ENCODE measurements at regions not wholly inside any gene's neighbourhood (a gene's known extent, or its start where the extent isn't known, plus 50 kb on each side); places are given as distances from the start of the nearest gene placed in this dataset.
"Not testable (repeated sequence)": the region's sequence is repeated elsewhere in the genome, so short reads cannot be mapped to it uniquely, and the experiment has no call there.

- no peak for DNase-seq (ENCODE audit: low spot score)
Observed at GRCh38 chr14:71388862-71389261, 481.6 kb downstream of the PCNX1 start.

- DNase-seq (ENCODE audit: low spot score) = no peak
Observed at GRCh38 chr14:71394386-71394785, 487.1 kb downstream of the PCNX1 start.

DNA sequence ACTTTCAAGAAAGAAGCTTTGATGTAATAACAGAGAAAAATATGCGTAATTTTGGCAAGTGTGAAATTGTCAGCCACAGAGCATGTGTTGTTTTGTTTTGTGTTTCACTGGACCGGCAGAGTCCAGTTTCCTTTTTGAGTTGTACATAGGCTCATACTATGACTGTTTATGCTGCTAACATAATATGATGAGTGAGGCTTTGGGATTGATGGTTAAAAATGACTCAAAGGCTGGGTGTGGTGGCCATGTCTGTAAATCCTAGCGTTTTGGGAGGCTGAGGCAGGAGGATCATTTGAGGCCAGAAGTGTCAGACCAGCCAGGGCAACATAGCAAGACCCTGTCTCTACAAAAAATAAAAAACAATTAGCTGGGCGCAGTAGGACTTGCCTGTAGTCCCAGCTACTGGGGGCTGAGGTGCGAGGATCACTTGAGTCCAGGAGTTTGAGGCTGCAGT, 487.9 kb downstream of the PCNX1 start:
- DNase-seq (ENCODE audit: low spot score) = no peak

- DNase-seq (ENCODE audit: low spot score) = no peak
Observed at GRCh38 chr14:71395636-71396035, 488.4 kb downstream of the PCNX1 start.

GRCh38 chr14:71396050-71396677, 488.9 kb downstream of the PCNX1 start:
- DNase-seq (ENCODE audit: low spot score) = no peak

DNA sequence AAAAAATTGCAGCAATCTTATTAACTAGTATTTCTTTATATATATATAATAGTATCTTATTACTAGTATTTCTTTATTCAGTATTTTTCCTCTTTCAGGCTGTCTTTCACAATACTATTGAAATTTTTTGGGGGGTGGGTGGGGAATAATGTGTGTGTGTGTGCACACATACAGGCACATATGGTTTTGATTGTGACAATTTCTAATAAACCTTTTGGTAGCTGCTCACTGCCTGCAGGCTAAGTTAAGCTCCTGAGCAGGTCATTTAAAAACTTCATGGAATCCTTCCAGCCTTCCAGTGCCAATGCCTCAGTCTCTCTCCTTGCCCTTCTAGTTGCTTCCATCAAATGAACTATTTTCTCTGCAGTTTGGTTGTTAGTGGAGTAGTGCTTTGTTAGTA, 490.1 kb downstream of the PCNX1 start:
- DNase-seq (ENCODE audit: low spot score) = no peak

DNA sequence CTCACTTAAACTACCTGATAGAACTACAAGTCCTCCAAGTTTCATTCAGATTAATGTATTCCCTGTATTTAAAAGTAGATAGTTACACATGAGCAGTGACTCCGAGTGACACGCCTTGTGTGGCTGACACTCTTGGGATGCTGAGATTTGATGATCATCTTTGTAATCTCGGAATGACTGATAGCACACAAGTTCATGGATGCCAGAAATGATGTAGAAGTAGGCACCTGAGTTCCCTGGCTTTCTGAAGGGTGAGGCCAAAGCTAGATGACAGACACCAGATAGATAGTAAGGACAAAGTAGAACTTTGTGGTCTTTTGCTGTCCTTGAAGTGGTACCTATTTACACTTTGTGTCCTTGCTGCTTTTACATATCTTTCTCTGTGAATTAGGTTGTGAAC, 491.2 kb downstream of the PCNX1 start:
- no peak for DNase-seq (ENCODE audit: low spot score)

DNA sequence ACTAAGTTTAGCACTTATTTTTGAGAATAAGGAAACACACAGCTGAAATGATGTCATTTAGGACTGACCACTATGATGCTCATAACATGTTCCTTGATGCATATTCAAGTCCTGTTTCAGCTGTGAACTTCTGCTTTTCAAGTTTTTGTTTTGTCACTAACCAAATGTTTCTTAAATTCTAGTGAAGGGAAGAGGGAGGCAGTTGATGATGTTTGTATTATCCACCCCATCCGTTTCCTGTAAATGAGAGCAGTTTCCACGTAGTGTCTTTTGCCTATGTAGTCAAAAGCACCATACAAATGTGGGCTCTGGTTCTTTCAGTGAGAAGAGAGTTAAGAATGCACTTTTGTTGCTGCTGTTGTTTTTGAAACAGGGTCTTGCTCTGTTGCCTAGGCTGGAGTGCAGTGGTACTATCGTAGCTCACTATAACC, 491.8 kb downstream of the PCNX1 start:
- DNase-seq (ENCODE audit: low spot score) = no peak

DNA sequence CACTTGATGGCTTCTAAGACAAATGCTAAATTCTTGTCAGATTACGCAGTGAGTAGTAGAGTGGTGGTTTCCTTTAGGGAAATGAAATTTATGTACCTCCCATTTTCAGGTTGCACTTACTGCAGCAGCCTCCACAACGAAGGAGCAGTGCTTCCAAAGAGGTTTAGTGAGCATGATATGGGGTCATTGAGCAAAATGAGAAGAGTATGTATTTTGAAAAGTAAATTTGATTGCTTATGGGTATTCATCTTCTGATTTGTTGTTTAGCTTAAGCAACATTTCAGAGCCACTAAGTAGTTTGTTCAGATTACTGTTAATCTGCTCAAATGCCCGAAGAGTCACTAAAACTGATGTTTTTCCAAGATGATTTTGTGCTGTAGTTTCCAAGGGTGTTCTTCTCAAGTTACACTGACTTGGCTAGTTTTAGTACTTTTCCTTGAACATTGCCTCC, 493.6 kb downstream of the PCNX1 start:
- DNase-seq (ENCODE audit: low spot score) = no peak

DNA sequence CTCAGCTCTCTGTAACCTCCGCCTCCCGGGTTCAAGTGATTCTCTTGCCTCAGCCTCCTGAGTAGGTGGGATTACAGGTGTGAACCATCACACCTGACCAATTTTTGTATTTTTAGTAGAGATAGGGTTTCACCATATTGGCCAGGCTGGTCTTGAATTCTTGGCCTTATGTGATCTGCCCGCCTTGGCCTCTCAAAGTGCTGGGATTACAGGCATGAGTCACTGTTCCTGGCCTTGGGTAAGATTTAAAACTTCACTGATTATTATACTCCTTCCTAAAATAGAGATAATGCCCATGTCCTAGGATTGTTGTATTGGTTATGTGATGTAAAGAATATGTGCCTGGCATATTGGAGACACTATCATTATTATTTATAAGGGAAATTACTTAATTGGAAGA, 495.2 kb downstream of the PCNX1 start:
- not testable (repeated sequence) for DNase-seq (ENCODE audit: low spot score)

- no peak for DNase-seq (ENCODE audit: low spot score)
Observed at GRCh38 chr14:71403656-71404055, 496.4 kb downstream of the PCNX1 start.

GRCh38 chr14:71405676-71406075, 498.4 kb downstream of the PCNX1 start:
- DNase-seq (ENCODE audit: low spot score) = no peak

- DNase-seq (ENCODE audit: low spot score) = no peak
Observed at GRCh38 chr14:71408362-71409030, 501.2 kb downstream of the PCNX1 start.

DNA sequence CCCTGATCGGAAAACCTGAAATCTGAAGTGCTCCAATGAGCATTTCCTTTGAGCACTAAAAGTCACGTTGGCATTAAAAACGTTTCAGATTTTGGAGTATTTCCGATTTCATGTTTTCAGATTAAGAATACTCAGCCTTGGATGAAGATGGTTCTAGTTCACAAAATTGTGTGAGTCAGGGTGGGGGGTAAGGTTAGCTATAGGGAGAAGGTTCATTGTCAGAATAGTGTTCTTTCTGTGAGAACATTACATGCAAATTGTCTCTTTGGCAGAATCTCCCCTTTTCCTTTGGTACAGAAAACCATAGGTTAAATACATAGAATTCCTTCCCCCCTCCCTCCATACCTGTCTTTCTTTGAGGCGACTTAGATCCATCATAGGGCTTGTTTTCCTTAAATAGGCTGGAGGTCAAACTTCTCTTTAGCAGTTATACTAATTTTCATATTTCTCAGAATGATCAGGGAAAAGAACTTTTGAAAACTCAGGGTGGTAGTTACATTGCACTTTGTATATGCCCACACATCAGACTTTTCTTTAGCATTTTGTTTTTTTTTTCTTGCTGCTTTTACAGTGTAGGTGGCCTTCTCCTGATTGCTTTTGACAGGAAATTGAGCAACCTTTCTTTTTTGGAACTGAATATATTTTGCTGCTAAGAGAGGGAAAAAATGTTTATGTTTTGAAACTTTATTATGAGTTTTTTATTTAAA, 503.5 kb downstream of the PCNX1 start:
- DNase-seq (ENCODE audit: low spot score) = no peak

DNA sequence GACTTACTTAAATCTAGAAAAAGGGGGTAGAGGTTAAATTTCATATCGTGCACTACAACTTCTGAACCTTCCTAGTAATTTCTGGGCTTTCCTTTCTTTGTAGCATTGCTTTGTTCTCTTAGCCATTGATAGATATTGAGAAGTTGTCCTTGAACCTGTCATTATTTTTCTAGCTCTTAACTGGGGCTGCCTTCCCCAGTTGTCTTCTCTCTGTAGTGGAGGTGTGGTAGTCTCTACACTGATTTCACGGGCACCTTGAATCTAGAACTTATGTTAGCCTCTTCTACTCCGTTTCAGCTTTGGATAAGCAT, 504.0 kb downstream of the PCNX1 start:
- no peak for DNase-seq (ENCODE audit: low spot score)

DNA sequence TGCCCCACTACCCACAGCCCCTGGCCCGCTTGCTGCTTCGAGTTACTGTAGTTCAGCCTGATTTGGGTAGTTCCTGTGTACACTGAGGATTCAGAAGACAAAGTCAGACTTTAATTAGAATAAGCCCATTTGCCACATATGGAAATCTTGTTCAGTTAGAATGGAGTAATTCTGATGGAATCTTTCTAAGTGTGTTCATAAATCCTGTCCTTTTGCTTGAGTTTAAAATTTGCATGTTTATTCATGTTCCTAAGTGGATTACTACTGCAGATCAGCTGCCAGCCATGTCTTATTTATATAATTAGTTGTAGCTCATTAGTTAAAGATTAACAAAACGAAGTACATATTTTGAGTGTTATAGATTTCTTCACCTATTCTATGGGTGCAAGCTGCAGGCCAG, 504.5 kb downstream of the PCNX1 start:
- no peak for DNase-seq (ENCODE audit: low spot score)

GRCh38 chr14:71414631-71415403, 507.6 kb downstream of the PCNX1 start:
- no peak for DNase-seq (ENCODE audit: low spot score)

GRCh38 chr14:71415404-71415690, 508.1 kb downstream of the PCNX1 start:
- DNase-seq (ENCODE audit: low spot score) = no peak

- DNase-seq (ENCODE audit: low spot score) = no peak
Observed at GRCh38 chr14:71416392-71416791, 509.1 kb downstream of the PCNX1 start.

- DNase-seq (ENCODE audit: low spot score) = no peak
Observed at GRCh38 chr14:71418532-71419245, 511.4 kb downstream of the PCNX1 start.

DNA sequence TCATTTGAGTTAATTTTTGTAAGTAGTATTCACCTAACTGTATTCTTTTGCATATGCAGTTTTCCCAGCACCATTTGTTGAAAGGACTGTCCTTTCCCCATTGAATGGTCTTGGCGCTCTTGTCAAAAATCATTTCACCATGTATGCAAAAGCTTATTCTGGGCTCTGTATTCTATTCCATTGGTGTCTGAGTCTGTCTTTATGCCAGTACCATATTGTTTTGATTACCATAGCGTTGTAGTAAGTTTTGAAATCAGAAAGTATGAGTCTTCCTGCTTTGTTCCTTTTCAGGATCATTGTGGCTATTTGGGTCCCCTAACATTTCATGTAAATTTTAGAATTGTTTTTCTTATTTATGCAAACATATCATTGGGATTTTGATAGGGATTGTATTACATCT, 508.7 kb upstream of the RGS6 start:
- DNase-seq (ENCODE audit: low spot score) = no peak
